Activated CD4-positive, CD25-positive, alpha-beta regulatory T cell treated with anti-CD3 and anti-CD28 coated beads, Interleukin-2, amount 50 U/mL, for 24 hours (primary cell): ENCODE measurements at regions not wholly inside any gene's neighbourhood (a gene's known extent, or its start where the extent isn't known, plus 50 kb on each side); places are given as distances from the start of the nearest gene placed in this dataset.

Experiments used
- ATAC-seq, 2 donors: fragments of 150-1000 bp; cut with Tn5 transposase; one replicate each; pipeline ENCODE4 v1.10.0; 2021; ENCODE audit warnings: mild to moderate bottlenecking in 1 of 2, moderate library complexity in 1 of 2

DNA sequence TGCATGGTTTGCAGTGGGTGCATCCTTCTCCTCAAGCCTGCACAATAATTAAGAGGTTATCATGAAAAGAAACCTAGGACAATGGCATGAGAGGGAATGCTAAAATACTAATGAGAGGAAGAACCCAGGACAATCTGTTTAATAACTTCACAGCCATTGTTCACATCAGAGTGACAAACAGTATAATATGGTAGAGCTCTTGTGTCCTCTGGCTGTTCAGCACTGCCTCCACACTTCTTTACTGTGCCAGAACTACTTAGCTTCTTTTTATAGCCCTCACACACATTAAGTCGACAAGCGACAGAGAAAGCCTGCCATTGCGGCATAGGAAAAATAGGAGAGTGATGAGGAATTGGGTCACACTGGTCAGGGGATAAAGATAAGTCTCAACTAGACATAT lies 65.0 kb upstream of the MEIS2 start:
- ATAC-seq, result no peak

DNA sequence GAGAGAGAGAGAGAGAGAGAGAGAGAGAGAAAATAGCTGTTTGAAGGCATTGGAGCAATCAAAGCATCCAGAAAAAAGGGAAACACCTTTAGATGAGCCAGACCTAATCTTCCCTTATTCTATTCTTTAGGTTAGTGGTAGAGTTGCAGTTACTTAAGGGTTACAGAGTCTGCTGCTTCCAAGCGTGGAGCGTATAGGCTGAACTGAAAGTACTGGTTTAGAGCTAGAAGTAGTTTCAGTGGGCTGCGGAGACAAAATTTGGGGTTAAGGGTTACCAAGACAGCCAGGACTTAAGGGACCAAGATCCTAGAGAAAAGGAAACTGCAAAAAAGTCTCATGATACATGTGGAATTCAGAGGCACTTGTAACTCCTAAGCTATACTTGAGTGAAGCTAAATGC lies 66.1 kb upstream of the MEIS2 start:
- no peak for ATAC-seq

- no peak for ATAC-seq
Measured at GRCh38 chr15:37181339-37181738, 81.0 kb upstream of the MEIS2 start.

GRCh38 chr15:37199545-37199944 lies 99.2 kb upstream of the MEIS2 start:
- no peak for ATAC-seq

DNA sequence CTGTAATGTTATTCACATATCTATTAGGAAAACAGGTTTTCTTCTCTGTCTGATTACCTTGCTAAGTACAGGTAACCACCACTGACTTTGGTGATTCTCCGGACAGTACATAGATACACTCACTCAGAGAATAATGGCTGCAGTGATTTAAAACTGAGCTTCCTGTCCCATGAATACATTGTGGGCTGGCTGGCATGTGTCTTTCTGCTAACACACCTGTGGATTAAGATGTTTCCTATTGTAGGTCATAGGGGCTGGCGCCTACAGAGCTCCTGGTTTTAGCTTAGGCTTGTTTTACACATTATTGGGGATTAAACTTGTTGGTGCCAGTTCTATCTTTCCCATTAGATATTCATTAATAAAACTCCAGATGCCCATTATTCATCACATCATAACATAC lies 102.7 kb upstream of the MEIS2 start:
- ATAC-seq, result no peak

GRCh38 chr15:37204692-37205091 lies 104.3 kb upstream of the MEIS2 start:
- ATAC-seq, result no peak

DNA sequence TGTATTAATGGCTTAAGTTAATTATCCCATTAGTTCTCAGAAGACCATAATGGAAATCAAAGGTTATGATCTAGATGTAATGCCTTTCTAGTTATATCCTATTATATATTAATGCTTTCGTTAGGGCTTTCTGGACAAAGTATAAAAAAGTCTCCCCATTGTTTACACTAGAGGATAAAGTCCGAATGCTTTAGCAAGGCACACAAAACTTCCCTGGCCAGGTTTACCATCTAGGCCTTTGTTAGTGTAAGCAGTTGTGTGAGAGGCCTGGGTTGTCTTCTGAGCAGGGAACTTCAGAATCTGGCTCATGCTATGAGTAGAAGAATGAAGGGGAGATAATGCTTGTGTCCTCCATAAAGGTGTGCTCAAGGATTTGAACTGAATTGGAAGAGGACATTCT lies 106.3 kb upstream of the MEIS2 start:
- no peak for ATAC-seq

- ATAC-seq, result no peak
Measured at GRCh38 chr15:37208146-37209040, 108.0 kb upstream of the MEIS2 start.

GRCh38 chr15:37209041-37209363 lies 108.7 kb upstream of the MEIS2 start:
- ATAC-seq, result no peak

DNA sequence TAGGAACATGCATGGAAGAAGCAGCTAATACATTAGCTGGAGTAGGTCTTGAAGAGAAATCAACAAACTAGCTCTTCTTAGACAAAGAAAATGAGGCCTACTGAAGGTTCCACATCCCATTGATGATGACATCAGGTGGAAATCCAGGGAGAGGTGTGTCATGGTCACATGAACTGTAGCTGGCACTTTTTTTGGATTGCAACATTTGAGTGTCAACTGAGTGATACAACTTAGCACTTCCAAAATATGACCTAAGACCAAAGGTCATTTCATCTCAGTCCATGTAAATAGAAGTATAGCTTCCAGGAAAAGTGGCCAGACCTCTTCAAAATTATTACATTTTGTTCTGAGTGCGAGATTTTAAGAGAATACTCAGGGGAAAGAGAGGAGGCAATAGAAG lies 117.2 kb upstream of the MEIS2 start:
- ATAC-seq, result no peak

DNA sequence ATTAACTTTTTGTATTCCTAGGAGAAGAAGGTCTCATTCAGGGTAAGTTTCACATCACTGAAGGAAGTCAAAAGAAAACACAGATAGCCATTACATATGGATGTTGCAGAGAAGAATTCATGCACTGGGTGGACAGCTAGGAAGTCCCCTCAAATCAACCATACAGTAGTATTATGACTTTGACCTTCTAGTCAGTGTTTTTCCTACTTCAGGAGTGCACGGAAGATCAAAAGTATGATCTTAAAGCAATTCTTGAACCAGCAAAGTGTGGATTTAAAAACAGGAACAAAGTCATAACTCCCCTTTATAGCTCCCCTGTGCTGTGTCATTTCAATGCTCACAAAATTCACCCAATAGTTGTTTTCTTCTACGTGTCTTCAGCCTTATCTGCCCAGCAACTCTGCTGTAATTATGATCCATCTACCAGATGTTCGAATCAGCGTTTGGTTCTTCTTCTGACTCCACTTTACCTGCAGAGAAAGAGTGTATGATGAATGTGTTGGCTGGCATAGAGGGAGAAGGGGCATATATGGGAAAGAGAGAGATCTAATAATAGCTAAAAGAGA lies 118.1 kb upstream of the MEIS2 start:
- ATAC-seq, result no peak

DNA sequence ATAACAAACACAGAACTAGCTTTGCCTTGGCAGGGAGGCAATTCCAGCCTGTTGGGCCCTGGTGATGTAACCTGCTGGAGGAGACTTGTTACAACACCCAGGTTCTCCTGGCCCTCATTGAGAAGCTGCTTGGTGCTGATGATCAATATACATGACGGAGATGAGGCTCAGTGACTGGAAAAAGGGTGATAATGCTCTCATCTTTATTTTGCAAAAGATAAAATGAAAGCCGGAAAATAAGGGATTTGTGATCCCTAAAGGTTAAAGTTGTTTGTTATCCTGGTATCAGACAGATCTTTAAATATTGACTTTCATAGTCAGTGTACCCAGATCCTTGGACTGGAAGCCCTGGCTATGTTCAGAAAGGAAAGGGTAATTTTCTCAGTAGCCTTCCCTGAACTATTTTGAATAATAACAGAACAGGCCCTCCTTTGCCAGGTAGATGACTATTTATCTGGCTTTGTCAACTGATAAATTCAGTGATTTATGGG lies 118.9 kb upstream of the MEIS2 start:
- ATAC-seq, result no peak

GRCh38 chr15:37220949-37221670 lies 120.8 kb upstream of the MEIS2 start:
- no peak for ATAC-seq

GRCh38 chr15:37221671-37222145 lies 121.4 kb upstream of the MEIS2 start:
- no peak for ATAC-seq

DNA sequence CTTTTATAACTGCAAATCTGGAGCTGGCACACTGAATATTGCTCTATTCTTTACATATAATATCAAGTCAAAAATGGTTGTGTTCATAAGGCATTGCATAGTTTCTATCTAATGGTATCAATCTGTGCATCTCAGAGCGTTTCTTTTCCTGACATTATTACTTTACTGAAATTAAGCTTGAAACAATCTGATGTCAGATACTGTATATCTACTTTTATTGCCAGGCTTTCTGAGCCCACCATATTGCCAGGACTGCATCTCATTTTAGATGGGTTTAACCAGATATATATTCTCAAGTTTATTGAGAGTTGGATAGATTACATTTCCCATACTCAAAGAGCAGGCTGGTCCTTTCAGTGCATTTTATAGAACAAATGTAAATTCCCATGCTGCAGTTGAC lies 122.7 kb upstream of the MEIS2 start:
- ATAC-seq, result no peak

DNA sequence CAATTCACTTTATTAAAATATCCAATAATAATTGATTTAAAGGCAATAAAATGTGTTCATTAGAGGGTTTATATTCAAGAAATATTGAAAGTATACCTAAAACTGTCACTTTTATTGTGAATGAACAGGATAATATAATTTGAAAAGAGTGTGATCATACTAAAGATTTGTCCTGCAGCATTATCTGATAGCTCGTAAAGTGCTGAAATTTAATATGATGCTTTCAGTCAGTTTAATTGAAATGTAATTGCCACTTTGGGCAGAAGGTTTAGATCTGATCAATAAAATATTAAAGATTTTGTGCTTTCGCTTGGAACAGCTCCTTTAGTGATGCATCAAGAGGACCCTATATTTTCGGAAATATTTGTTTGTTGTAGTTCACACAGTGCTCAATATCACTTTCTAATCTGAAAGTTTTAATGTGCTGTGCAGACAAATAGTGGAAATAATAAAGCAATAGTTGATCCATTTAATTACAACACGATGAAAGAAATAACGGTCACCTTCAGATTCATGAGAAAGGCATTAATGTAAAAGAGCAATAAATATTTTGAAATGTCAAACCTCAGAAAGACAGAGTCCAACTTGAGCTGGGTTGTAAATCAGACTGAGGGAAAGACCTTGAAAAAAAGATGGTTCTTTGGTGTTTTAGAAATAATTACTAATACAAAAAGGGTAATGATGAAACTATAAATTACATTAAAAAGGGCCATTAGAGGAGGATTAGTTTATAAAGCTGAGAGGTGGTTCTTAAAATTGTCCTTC lies 129.7 kb upstream of the MEIS2 start:
- ATAC-seq, result no peak

- ATAC-seq, result no peak
Measured at GRCh38 chr15:37245358-37245757, 145.0 kb upstream of the MEIS2 start.

- ATAC-seq, result no peak
Measured at GRCh38 chr15:37246065-37246464, 145.7 kb upstream of the MEIS2 start.

DNA sequence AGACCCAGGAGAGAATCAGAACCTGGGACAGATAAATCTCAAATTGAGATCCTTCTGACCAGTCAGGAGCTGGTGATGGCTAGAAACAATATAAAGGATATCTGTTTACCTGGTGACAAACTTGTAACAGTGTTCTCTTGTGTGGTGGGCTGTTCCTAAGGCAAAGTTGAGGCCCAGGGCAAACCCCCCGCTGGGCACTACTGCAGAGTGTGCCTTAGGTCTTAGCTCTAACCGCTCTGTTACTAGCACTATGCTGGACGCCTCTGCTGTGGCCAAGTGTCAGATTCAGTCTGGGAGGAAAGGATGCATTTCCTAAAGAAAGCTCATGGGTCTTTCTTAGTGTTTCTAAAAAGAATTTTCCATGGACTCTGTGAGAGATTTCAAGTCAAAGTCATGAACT lies 146.5 kb upstream of the MEIS2 start:
- ATAC-seq, result no peak

GRCh38 chr15:37249249-37249648 lies 148.9 kb upstream of the MEIS2 start:
- ATAC-seq, result no peak

GRCh38 chr15:37252530-37252929 lies 152.2 kb upstream of the MEIS2 start:
- no peak for ATAC-seq

DNA sequence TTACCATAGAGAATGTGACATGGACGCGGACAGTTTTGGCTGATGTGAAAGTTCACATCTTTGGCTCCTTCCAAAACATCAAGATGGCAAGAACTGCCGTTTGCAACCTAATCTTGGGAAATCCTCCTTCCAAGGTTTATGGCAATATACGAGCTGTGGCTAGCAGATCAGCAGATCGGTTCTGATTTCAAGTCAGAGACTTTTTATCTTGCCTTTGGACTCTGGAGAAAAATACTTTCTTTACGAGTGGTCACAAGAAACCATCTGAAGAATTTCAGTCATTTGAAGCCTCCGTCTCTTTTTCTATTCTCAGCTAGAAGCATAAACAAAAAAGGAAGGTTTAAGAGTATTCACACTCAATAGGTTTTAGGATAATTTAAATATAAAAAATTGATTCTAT lies 153.5 kb upstream of the MEIS2 start:
- ATAC-seq, result no peak

DNA sequence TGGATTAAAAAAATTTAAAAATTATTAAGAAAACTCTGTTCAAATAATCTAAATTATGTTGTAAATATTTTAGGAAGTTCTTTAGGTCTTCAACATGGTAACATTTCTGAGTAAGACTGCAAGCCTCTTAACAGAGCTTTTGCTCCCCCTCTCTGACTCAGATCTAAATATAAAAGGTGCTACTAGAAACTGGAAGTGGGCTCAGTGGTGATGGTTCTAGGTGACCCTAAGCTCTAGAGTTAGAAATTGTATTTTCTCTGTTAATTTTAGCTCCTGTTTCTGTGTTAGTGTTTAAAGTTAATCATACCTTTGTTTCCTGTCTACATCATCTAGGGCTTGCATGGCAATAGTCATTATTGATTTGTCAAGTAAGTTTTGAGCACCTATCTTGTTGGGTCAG lies 159.9 kb upstream of the MEIS2 start:
- no peak for ATAC-seq
